PC-9 (cell line): ENCODE measurements at regions not wholly inside any gene's neighbourhood (a gene's known extent, or its start where the extent isn't known, plus 50 kb on each side); places are given as distances from the start of the nearest gene placed in this dataset.

Experiments used
- CTCF ChIP-seq: fragments of 200-600 bp; sonication (generic); conservative IDR thresholded peaks from 2 replicates; pipeline ENCODE4 v1.6.1; 2017; ENCODE audit warnings: mixed run types, antibody characterized with exemption, mild to moderate bottlenecking, moderate library complexity
- EZH2 ChIP-seq: fragments of 200-600 bp; sonication (generic); IDR thresholded peaks from 2 replicates; pipeline ENCODE4 v1.8.0; 2017; ENCODE audit warnings: antibody characterized with exemption, low read depth

- TF ChIP-seq CTCF (no peak), EZH2 (no peak)
Observed at GRCh38 chr1:87763483-87763882, 434.8 kb downstream of the LMO4 start.
